RKO (cell line): ENCODE measurements at regions not wholly inside any gene's neighbourhood (a gene's known extent, or its start where the extent isn't known, plus 50 kb on each side); places are given as distances from the start of the nearest gene placed in this dataset.
"Not testable (repeated sequence)": the region's sequence is repeated elsewhere in the genome, so short reads cannot be mapped to it uniquely, and the experiment has no call there.

ENCODE experiments used
- DNase-seq: peaks from one replicate; pipeline ENCODE4 v3.0.0-alpha.2; 2016; ENCODE audit warnings: low spot score

DNA sequence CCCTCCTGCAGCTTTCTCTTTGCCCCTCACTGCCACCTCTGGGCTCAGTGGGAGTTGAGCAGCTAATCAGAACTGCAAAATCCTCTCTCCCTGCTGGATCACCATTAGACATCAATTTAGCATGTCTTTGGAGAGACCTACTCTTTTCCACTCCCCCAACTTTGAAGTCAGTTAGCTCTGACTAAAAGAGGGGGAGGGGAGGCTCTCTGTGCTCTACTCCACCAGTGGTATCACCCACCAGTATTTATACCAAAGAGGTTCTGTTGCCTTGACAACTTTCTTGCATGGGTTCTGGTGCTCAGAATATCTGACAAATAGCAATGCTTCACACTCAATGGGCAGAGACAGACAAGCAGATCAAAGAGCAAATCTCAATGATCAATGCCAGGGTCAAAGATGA lies 146.2 kb upstream of the ROPN1 start:
- DNase-seq = no peak

DNA sequence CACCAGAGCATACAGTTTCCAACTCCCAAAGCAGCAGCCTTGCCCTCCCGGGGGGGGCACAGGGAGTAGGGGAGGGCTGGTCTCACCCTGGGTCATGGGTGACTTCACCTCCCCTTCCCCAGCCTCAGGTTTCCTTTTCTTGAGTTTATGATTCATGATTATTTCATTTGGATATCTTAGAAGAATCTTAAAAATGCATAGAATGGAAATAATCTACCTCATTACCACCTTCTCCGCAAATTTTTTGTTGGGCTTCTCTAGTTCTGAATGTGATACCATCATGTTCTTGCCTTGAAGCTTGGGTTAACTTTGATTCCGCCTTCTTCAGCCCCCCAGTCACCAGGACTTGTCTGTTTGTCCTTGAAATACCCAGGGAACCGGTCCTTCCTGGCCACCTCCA lies 148.8 kb upstream of the ROPN1 start:
- DNase-seq = no peak

DNA sequence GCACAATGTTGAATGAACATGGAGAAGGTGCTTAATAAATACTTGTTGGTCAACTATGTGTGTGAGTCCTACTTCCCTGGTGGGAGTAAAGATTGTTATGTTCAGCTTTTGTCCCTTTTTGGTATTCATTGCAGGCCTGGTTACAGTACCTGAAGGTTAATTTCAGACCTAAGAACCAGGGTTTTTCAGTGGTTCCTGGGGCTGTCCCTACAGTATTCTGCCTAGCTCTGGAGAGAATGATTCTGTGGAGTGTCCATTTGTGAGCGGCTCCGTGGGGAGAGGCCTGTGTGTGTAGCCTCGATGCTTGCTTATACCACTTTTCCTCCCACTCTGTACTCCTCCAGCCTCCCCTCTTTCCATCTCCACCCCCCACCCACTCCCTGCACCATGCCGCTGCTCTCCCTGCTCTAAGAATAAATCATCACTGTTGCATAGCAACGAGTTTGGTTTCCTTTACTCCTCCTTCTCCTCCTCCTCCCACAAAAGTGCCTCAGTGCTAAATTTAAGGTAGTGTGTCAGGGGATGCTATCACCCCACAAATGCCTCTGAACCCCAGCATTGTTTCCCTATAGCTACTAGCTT lies 150.6 kb upstream of the ROPN1 start:
- DNase-seq = no peak

DNA sequence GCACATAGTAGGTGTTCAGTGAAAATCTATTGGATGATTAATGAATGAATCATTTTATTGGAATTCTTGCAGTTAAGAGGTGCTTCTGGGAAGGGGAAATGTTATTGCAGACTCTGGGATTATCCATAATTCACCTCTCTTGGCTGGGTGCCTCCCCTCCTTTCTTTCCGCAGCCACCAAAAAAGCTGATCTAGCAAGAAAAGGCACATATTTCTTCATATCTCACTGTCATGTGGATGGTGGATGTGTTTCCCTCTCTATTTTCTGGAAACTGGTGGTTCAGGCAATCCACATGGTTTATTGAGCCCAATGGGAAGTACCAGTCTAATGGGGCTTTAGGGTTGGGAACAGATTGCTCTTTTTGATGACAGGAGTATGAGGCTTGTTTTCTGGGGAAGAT lies 151.1 kb upstream of the ROPN1 start:
- DNase-seq = no peak

DNA sequence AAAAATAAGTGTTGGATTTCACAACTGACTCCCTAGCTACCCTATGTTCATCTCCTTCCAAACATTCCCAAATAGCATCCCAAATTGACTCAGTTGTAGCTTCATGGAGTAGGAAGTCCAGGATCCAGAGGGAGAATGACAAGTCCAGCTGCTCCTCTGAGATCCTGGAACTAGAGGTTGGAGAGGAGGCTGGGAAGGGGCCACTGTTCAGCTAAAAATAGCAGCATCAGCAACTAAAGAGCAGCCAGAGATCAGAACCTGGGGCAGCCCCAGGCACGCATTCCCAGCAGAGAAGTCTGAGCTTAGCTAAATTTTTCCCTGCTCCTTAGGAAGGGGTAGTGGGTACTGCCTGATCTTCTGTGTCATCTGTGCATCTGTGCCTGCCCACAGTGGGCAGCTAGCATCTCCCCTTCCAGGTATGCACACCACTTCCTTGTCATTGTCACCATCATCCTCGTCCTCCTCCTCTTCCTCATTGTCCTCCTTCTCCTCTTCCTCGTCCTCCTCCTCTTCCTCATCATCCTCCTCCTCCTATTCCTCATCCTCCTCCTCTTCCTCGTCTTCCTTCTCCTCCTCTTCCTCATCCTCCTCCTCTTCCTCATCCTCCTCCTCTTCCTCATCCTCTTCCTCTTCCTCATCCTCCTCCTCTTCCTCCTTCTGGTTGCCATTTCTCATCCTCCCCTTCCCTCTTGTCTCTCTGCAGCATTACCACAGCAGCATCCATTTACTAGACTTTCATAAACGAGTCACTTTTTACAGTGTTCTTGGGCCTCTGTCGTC lies 152.3 kb upstream of the ROPN1 start:
- DNase-seq = no peak

DNA sequence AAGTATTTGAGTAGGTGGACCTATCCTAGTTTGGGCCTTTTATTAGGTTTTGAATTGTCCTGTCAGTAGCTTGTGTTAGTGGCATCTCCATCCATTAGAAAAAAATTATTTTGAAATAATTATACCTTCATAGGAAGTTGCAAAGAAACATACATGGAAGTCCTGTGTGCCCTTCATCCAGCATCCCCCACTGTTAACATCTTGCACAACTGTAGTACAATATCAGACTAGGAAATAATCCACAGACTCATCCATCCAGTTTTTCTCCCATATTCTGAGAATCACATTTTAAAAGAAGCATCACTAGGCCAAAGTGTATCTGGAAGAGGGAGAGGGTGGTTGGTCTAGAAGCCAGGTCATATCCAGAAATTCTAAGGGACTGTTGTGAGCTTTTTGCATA lies 155.5 kb upstream of the ROPN1 start:
- no peak for DNase-seq

DNA sequence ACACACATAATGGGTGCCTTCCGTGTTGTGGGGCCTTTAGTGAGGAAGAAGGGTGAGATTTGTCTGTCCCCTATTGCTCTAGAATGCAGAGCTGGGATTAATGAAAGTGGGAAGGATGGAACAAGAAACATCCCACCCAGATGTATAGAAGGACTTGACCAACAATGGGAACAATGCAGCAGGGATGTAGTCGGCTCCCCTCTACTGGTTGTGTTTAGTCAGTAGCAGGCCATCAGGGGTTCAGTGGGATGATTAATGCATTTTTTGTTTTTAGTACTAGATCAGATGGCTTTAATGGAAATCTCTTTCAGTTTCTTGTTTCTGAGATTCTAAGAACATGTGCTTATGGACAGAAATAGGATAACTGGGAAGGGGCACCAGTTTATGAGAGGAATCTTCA lies 156.0 kb upstream of the ROPN1 start:
- DNase-seq = no peak

DNA sequence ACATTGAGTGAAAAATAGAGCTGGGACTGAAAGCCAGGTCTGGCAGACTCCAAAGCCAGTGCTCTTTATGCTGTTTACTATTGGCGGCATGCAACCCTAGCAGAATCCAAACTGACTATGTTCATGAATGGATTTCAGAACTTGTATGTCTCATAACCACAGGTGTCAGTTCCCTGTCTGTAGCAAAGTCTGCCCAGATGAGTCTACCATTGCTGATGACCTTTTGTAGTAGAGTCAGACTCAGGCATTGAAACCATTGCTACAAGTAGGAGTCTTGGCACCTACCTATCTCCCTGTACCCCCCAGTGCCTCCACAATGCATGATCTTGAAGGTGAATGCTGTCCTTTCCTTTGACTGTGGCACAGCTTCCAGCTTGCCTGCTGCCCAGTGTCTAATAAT lies 157.2 kb upstream of the ROPN1 start:
- no peak for DNase-seq

DNA sequence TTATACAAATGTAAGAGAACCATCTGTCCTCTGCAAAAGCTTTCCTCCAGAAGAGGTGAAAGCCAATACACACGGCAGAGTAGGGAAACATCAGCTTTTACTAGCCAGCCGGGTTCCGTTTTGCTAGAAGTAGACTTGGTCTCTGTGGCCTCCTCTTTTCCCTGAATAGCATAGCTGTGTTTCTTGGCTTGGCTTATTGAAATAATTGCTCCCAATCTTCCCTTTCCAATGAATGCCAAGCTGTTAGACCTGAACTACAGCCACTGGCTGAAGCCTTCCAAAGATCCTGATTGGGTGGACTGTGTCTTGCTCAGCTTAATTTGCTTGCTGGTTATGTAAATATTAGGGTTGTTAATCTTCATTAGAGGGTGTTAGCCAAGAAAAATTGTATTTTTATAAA lies 157.8 kb upstream of the ROPN1 start:
- no peak for DNase-seq

DNA sequence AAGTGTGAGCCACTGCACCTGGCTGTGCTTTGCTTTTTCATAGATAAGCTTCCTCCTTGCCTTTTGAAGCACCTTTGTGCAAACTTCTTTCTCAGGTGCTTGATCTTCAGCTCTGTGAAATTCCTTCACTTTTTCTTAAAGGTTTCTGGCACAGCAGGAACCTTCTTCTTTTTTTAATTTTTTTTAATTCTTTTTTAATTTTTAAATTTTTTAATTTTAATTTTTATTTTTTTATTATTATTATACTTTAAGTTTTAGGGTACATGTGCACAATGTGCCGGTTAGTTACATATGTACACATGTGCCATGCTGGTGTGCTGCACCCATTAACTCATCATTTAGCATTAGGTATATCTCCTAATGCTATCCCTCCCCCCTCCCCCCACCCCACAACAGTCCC lies 161.0 kb upstream of the ROPN1 start:
- not testable (repeated sequence) for DNase-seq

DNA sequence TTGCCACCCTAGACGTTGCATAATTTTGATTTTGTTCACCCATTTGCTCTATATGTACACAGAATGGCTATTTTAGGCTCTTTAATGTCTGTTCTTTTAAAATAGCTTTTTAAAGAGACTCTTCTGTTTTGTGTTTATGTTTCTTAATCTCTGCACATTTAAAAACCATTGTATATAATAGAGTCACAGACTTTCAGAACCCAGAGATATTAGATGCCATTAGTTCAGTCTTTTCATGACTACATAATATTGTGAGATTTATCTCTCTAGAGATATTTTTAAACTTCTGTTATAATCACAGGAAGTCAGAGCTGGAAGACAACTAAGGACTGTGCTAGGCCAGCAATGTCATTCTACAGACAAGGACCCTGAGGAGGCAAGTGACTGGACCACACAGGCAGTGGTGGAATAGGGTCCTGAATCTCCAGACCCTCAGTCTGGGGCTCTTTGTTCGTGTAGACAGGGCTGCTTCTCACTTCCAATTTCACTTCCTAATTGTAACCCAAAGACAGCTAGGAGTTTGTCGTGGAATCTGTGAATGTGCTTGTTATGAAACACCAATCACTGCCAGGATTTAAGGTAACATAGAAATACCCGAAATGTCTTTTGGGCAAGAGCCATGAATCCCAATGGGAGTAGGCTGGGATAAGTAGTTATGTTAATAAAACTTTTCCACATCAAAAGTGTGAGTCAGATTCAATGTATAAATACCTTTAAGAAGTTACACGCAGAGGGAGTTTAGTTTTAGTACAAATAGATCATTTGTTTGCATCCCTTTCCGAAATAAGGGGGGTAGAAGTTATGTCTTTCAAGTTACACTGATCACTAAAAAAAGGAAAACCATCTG lies 165.2 kb upstream of the ROPN1 start:
- DNase-seq = no peak

DNA sequence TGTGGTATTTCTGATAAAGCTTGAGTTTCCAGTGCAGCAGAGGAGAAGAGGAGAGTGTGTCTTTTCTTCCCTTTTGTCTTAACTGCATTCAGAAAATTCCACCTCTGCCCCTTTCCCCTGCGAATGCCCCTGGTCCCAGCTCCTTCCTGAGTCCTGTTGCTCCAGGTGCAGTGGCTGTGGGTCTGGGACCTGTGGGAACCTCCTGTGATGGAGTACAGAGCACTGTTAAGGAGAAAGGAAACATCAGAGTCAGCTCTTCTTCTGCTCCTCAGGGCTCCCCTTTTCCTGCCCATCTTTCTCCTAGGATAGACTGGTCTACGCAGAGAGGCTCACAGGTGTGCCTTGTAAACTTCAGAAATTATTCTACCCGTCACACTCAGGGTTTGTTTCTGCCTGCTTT lies 165.8 kb upstream of the ROPN1 start:
- no peak for DNase-seq

DNA sequence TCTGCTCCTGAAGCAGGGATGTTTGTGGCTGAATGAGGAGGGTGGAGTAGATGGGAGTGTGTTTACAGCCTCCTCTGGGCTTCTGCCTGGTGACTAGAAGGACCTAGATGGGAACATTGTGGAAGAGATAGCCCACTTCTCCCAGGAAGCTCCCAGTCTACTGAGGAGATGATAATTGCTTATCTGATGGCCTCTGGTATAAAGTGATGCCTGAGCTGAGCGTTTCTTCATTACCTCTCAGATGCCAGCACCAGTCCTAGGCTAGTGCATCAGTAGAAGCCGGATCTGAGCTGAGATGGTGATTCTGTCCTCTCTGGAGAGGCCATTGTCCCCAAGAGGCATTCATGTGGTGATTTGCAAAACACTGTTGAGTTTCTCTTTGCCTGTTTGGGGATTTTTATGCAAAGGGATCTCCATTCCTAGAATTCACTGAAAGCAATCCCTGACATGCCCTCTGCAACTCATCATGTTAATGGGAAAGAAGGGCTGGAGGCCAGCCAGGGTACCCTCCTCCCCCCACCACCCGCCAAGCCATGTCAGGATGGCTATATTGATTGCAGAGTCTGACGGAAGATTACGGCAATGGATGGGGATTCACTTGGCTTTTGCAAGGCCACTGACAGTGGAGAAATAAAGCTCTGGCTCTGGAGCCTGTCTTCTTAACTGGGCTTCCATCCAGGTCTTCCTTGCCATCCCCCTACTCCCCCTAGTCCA lies 166.4 kb upstream of the ROPN1 start:
- DNase-seq = no peak

DNA sequence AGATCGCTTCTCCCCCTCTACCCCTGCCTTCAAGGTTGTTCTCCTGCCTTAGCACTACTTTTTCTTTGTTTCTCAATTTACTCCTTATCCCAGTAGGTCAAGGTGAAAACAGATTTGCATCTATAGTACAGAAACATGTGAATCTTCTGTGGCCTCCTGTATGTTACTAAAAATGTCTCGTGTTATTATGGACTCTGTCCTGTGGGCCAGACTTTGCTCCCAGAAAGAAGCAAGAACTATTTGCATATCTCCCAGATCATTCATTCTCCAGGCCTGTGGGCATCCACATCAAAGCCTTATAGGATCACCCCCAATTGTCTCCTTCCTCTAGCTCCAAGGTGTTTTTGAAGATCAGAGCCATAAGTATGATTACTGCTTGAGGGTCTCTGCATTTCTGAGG lies 169.5 kb upstream of the ROPN1 start:
- no peak for DNase-seq

DNA sequence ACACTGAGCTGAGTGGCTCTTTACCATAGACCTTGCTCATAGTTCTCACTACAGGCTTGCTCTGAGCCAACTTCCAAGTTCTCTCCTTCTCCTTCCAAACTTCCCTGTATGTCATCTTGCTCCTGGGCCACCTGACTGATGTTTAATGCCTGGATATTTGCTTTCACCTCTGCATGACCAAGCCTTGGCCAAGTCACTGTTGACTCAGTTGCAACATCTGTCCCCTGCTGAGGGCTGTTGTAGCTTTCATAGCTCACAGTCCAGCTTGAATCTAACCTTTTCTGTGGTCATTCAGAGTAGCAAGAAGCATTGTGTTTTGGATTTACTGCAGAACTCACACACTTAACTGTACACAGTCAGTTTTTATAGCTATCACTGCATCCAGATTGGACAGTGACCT lies 171.8 kb upstream of the ROPN1 start:
- DNase-seq = no peak

DNA sequence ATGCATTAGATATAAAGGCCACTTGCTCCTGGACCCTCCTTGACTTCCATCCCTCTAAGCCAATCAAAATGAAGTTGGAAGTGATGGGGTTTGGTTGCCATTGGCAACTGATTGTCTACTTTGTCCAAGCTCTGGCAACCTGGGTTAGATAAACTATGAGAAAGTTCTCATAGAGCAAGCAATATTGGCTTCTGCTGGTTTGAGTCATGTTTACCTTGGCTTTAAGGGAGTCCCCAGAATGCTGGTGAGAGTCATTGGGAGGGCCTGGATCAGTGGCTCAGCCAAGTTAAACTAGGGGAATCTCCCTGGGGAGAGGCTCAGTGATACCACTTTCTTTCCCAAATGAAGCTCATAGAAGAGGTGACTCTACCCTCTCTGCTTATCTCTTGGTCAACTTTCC lies 176.3 kb upstream of the ROPN1 start:
- no peak for DNase-seq

DNA sequence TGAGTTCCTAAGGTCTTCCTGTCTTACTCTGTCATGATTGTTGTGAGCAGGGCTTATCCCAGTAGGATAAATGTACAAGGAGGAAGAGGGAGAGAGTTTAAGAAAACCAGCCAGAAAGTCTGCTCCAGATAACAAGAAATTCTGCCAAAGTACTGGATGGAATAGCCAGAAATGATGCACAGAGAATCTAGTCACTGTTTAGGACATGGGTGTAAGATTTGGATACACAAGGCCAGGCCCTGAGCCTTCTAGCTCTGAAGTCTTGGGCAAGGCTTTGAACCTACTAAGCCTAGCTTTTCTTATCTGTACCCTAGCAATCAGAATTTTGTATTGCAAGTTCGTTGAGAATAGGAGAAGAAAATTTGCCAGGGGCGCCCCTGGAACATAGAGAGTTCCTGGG lies 180.4 kb upstream of the ROPN1 start:
- DNase-seq = no peak

DNA sequence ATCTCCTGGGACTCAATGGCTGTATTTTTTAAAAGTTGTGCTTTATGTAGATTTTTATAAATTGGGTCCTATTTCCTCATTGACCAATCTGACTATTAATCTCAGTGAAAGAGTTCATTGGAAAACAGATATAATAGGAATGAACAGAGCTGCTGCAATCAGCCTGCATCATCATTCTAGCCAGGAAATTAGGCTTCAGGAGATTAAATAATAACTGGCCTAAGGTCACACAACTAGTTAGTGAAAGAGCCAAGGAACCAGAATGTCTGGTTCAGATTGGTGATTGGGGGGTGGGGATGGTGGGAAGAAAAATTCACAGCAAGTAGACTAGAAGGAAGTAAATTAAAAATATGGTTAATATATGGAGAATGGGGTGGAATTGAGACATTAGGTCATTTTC lies 180.9 kb upstream of the ROPN1 start:
- DNase-seq = no peak

DNA sequence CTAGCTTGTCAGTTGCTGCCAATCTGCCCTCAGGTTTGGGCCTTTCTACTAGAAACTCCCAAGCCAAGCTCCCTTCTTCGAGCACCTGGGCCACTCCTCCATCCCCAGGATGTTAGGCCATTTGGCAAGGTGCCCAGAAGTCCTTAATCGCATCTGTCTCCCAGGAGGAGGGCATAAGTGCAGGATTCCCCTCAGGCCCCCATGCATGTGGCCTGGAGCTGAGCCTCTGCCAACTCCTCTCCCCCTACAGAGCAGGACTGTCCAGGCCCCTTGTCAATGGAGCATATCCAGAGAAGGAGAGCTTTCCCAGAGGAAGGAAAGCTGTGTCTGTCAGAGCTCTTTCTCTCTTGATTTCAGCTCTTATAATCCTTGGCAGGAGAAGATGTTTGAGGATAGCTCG lies 182.6 kb upstream of the ROPN1 start:
- no peak for DNase-seq

DNA sequence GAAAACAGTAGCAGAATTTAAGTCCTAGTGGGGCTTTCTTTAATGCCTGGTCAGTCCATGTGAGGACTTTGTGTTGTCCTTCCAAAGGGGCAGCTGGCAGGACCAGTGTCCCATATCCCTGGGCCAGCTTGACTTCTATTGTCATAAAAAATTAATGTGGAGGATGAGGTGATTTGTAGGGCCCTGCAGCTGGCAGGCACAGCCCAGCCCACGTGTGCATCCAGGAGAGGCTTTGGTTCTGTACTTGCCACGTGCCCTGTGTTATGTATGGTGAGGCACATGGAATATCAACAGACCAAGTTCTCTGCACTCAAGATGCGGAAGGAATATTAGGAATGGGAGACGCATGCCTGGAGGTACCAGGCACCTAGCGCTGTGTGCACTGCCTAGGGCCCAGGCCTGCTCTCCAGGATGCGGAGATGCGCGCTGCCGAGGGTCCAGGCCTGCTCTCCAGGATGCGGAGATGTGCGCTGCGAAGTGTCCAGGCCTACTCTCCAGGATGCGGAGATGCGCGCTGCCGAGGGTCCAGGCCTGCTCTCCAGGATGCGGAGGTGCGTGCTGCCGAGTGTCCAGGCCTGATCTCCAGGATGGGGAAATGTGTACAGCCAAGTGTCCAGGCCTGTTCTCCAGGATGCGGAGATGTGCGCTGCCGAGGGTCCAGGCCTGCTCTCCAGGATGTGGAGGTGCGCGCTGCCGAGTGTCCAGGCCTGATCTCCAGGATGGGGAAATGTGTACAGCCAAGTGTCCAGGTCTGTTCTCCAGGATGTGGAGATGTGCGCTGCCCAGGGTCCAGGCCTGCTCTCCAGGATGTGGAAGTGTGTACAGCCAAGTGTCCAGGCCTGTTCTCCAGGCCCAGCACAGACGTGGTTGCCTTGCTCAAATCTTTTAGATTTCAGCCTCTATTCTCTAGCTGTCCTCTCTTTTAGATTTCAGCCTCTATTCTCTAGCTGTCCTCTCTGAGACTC lies 183.3 kb upstream of the ROPN1 start:
- DNase-seq = no peak

DNA sequence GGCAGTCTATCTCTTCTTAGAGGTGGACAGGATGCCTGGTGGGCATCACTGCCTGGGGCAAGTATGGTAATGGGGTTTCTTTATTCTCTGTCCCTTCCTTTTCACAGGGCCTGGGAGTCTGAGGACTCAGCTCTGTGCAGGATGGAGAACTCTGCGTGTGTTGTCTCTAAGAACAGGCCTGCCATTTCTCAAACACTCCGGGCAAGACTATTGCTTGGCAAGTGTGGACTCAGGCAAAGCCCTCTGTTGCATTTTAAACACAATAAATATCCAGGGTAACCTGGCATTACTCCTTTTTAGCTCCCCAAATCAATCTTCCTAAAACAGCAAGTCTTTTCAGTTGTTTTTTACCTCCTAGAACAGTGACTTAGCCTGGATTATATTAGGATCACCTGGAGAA lies 185.1 kb upstream of the ROPN1 start:
- no peak for DNase-seq
